GM23248 (cell line): ENCODE measurements at regions not wholly inside any gene's neighbourhood (a gene's known extent, or its start where the extent isn't known, plus 50 kb on each side); places are given as distances from the start of the nearest gene placed in this dataset.
"Not testable (repeated sequence)": the region's sequence is repeated elsewhere in the genome, so short reads cannot be mapped to it uniquely, and the experiment has no call there.

Source experiments
- DNase-seq: peaks from one replicate; pipeline ENCODE4 v3.0.0-alpha.2; 2015
- H2AFZ ChIP-seq: fragments of 200-600 bp; sonication (generic); 2 replicates; pipeline ENCODE4 v1.6.1; 2016; ENCODE audit warnings: antibody characterized with exemption
- H3F3A ChIP-seq: fragments of 200-600 bp; sonication (generic); 2 replicates; pipeline ENCODE4 v1.6.1; 2016; ENCODE audit warnings: mild to moderate bottlenecking, antibody characterized with exemption, mixed run types; ENCODE audit not compliant: insufficient read depth
- H3K27ac ChIP-seq: fragments of 200-600 bp; sonication (generic); 2 replicates; pipeline ENCODE4 v1.5.1; 2016; ENCODE audit warnings: mild to moderate bottlenecking
- H3K27me3 ChIP-seq: fragments of 200-600 bp; sonication (generic); replicated peaks from 2 replicates; pipeline ENCODE4 v1.6.1; 2016; ENCODE audit warnings: mild to moderate bottlenecking; ENCODE audit not compliant: insufficient read depth
- H3K36me3 ChIP-seq: fragments of 200-600 bp; sonication (generic); 2 replicates; pipeline ENCODE4 v1.6.1; 2016; ENCODE audit warnings: low read depth, mild to moderate bottlenecking
- H3K4me1 ChIP-seq: fragments of 200-600 bp; sonication (generic); 2 replicates; pipeline ENCODE4 v1.6.1; 2016; ENCODE audit warnings: mild to moderate bottlenecking; ENCODE audit not compliant: insufficient read depth
- H3K4me2 ChIP-seq: fragments of 200-600 bp; sonication (generic); one replicate; pipeline ENCODE4 v1.6.1; 2016; ENCODE audit warnings: mild to moderate bottlenecking; ENCODE audit not compliant: unreplicated experiment
- H3K4me3 ChIP-seq: fragments of 200-600 bp; sonication (generic); 2 replicates; pipeline ENCODE4 v1.5.1; 2016; ENCODE audit warnings: mild to moderate bottlenecking
- H3K79me2 ChIP-seq: fragments of 200-600 bp; sonication (generic); 2 replicates; pipeline ENCODE4 v1.6.1; 2016; ENCODE audit warnings: mild to moderate bottlenecking; ENCODE audit not compliant: insufficient read depth
- H3K9ac ChIP-seq: fragments of 200-600 bp; sonication (generic); 2 replicates; pipeline ENCODE4 v1.6.1; 2016; ENCODE audit warnings: mild to moderate bottlenecking
- H3K9me2 ChIP-seq: fragments of 200-600 bp; sonication (generic); 2 replicates; pipeline ENCODE4 v1.6.1; 2016; ENCODE audit warnings: mixed run types, mild to moderate bottlenecking, moderate library complexity; ENCODE audit not compliant: insufficient read depth
- H3K9me3 ChIP-seq: fragments of 200-600 bp; sonication (generic); one replicate; pipeline ENCODE4 v1.6.1; 2017; ENCODE audit warnings: low read depth
- H4K20me1 ChIP-seq: fragments of 200-600 bp; sonication (generic); 2 replicates; pipeline ENCODE4 v1.6.0; 2016; ENCODE audit not compliant: insufficient read depth
- EZH2 ChIP-seq: fragments of 200-600 bp; sonication (generic); IDR thresholded peaks from 2 replicates; pipeline ENCODE4 v1.6.1; 2018; ENCODE audit warnings: antibody characterized with exemption, mild to moderate bottlenecking; ENCODE audit not compliant: insufficient read depth, poor library complexity, severe bottlenecking
- EZH2phosphoT487 ChIP-seq: fragments of 200-600 bp; sonication (generic); IDR thresholded peaks from 2 replicates; pipeline ENCODE4 v1.6.1; 2018; ENCODE audit warnings: antibody characterized with exemption, moderate library complexity, mild to moderate bottlenecking, low read depth; ENCODE audit not compliant: insufficient read depth
- WGBS, 2 experiments: methylation state at CpG; one replicate each; pipeline ENCODE4 v1.1.6; 2015 to 2017; ENCODE audit warnings: low lambda C conversion rate in 2 of 2, low coverage in 1 of 2; ENCODE audit errors: missing lambda C conversion rate in 2 of 2; 5-methylcytosine and 5-hydroxymethylcytosine counted together
- in situ Hi-C: fragments of 300-500 bp; cut with MboI; formaldehyde crosslinking; loops from 2 replicates; pipeline ENCODE4 v1.15.0; 2020

GRCh38 chrX:63250253-63250868 lies 100.8 kb downstream of the SPIN4 start:
- no peaks in the 10 kb centered on the region for H3K79me2 ChIP-seq
- H3K27me3 ChIP-seq, result no peaks in the 10 kb centered on the region
- H3K9ac ChIP-seq, result no peak overlapping the region
- WGBS, 2 experiments, result 30 to 50% methylated on average over 2 to 3 of the region's 3 CpGs
- H3K4me3 ChIP-seq, result no peak overlapping the region
- no peaks in the 10 kb centered on the region for H4K20me1 ChIP-seq
- H2AFZ ChIP-seq, result no peak overlapping the region
- in situ Hi-C loops, result no loop called here
- H3K4me2 ChIP-seq, result no peak overlapping the region
- H3K4me1 ChIP-seq, result peaks cover 14% of the 10 kb centered on the region
- no peaks in the 10 kb centered on the region for H3K9me3 ChIP-seq
- DNase-seq, result peak; percentile 76
- no peaks in the 10 kb centered on the region for H3K36me3 ChIP-seq
- TF ChIP-seq EZH2phosphoT487 (no peak), EZH2 (no peak)
- no peak overlapping the region for H3K27ac ChIP-seq
- H3F3A ChIP-seq, result 0 out of 2 replicates have a peak, but pooled peaks cover 13% of the 10 kb centered on the region
- H3K9me2 ChIP-seq, result no peaks in the 10 kb centered on the region

GRCh38 chrX:63242689-63243088 lies 108.4 kb downstream of the SPIN4 start:
- H3K9ac ChIP-seq, H3K4me3 ChIP-seq, H3K79me2 ChIP-seq, H3K9me3 ChIP-seq, H3K9me2 ChIP-seq, H3K4me2 ChIP-seq, H2AFZ ChIP-seq, H3K27me3 ChIP-seq, H3K27ac ChIP-seq, H3F3A ChIP-seq, H3K36me3 ChIP-seq, H4K20me1 ChIP-seq, in situ Hi-C loops, H3K4me1 ChIP-seq, DNase-seq: not testable (repeated sequence)
- WGBS, 2 experiments, result no CpG with 5 or more reads among the region's 2 CpGs

- H3K4me2 ChIP-seq, H3K36me3 ChIP-seq, H3K9ac ChIP-seq, H3K4me1 ChIP-seq, H3K9me2 ChIP-seq, H3K27me3 ChIP-seq, DNase-seq, H2AFZ ChIP-seq, H3F3A ChIP-seq, H3K27ac ChIP-seq, in situ Hi-C loops, H3K9me3 ChIP-seq, H3K79me2 ChIP-seq, H4K20me1 ChIP-seq, H3K4me3 ChIP-seq: not testable (repeated sequence)
- no CpG with 5 or more reads among the region's 2 CpGs for WGBS, 2 experiments
Observed at GRCh38 chrX:63235963-63236362, 115.2 kb downstream of the SPIN4 start.

GRCh38 chrX:63233013-63233412 lies 118.1 kb downstream of the SPIN4 start:
- H3K27me3 ChIP-seq, H3K4me1 ChIP-seq, H3K9me2 ChIP-seq, H3K9me3 ChIP-seq, in situ Hi-C loops, H3K36me3 ChIP-seq, H3K9ac ChIP-seq, H3F3A ChIP-seq, H3K4me2 ChIP-seq, H3K27ac ChIP-seq, H3K4me3 ChIP-seq, DNase-seq, H4K20me1 ChIP-seq, H2AFZ ChIP-seq, H3K79me2 ChIP-seq: not testable (repeated sequence)
- no CpG with 5 or more reads among the region's 10 CpGs for WGBS, 2 experiments

GRCh38 chrX:63218202-63218601 lies 132.9 kb downstream of the SPIN4 start:
- H3K27me3 ChIP-seq, H3K9me3 ChIP-seq, H2AFZ ChIP-seq, H3K36me3 ChIP-seq, DNase-seq, H3K9me2 ChIP-seq, H3K4me1 ChIP-seq, H3F3A ChIP-seq, H3K27ac ChIP-seq, H3K4me3 ChIP-seq, H3K79me2 ChIP-seq, H4K20me1 ChIP-seq, H3K9ac ChIP-seq, H3K4me2 ChIP-seq, in situ Hi-C loops: not testable (repeated sequence)
- no CpG with 5 or more reads among the region's 1 CpG for WGBS, 2 experiments

GRCh38 chrX:63217549-63217948 lies 133.6 kb downstream of the SPIN4 start:
- no CpG with 5 or more reads among the region's 1 CpG for WGBS, 2 experiments
- H3F3A ChIP-seq, H2AFZ ChIP-seq, H3K36me3 ChIP-seq, H3K27me3 ChIP-seq, H4K20me1 ChIP-seq, H3K4me3 ChIP-seq, DNase-seq, H3K4me1 ChIP-seq, H3K27ac ChIP-seq, in situ Hi-C loops, H3K9me3 ChIP-seq, H3K4me2 ChIP-seq, H3K79me2 ChIP-seq, H3K9me2 ChIP-seq, H3K9ac ChIP-seq: not testable (repeated sequence)

GRCh38 chrX:63209645-63210044 lies 141.5 kb downstream of the SPIN4 start:
- H3K4me3 ChIP-seq, H3K27me3 ChIP-seq, H3K79me2 ChIP-seq, H3K9me2 ChIP-seq, H3F3A ChIP-seq, H3K9ac ChIP-seq, in situ Hi-C loops, H2AFZ ChIP-seq, H3K36me3 ChIP-seq, DNase-seq, H3K9me3 ChIP-seq, H3K27ac ChIP-seq, H4K20me1 ChIP-seq, H3K4me2 ChIP-seq, H3K4me1 ChIP-seq: not testable (repeated sequence)
- WGBS, 2 experiments, result no CpG with 5 or more reads among the region's 1 CpG
